ENCODE measurements at regions not wholly inside any gene's neighbourhood (a gene's known extent, or its start where the extent isn't known, plus 50 kb on each side); places are given as distances from the start of the nearest gene placed in this dataset.
"Not testable (repeated sequence)": the region's sequence is repeated elsewhere in the genome, so short reads cannot be mapped to it uniquely, and the experiment has no call there.

DNA sequence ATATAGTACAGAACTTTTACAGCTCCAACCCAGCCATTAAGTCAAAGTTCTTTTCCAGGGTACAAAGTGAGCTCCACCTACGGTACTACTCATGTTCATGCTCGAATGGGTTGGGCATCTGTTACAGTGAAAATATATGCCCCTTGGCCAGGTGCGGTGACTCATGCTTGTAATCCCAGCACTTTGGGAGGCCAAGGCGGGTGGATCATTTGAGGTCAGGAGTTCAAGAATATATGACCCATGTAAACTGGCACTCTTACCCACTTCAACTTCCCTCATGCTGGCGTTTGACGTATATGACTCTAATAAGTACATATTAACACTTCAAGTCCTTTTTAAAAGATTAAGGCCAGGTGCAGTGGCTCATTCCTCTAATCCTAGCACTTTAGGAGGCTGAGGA, 71.3 kb upstream of the PKN2 start:
- DNase-seq (no peak), ATAC-seq (peak; percentile 89)
- no peaks in the 10 kb centered on the region for H3K9me3 ChIP-seq
- TF ChIP-seq, protein P1, sequence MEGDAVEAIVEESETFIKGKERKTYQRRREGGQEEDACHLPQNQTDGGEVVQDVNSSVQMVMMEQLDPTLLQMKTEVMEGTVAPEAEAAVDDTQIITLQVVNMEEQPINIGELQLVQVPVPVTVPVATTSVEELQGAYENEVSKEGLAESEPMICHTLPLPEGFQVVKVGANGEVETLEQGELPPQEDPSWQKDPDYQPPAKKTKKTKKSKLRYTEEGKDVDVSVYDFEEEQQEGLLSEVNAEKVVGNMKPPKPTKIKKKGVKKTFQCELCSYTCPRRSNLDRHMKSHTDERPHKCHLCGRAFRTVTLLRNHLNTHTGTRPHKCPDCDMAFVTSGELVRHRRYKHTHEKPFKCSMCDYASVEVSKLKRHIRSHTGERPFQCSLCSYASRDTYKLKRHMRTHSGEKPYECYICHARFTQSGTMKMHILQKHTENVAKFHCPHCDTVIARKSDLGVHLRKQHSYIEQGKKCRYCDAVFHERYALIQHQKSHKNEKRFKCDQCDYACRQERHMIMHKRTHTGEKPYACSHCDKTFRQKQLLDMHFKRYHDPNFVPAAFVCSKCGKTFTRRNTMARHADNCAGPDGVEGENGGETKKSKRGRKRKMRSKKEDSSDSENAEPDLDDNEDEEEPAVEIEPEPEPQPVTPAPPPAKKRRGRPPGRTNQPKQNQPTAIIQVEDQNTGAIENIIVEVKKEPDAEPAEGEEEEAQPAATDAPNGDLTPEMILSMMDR (IDR thresholded peaks at IDR 0.05), result no peak
- H3K36me3 ChIP-seq, result no peaks in the 10 kb centered on the region
- intact Hi-C loops (cut with DNase I), result no loop called here
- no peaks in the 10 kb centered on the region for H3K4me1 ChIP-seq
- no peak overlapping the region for H3K4me3 ChIP-seq
- no peaks in the 10 kb centered on the region for H3K27me3 ChIP-seq (ENCODE audit: low read depth)
- no peak overlapping the region for H3K27ac ChIP-seq

GRCh38 chr1:88618331-88618730, 65.7 kb upstream of the PKN2 start:
- Histone ChIP-seq H3K4me3 (no peak overlapping the region), H3K4me1 (no peaks in the 10 kb centered on the region), H3K27ac (no peak overlapping the region), H3K9me3 (peaks cover 12% of the 10 kb centered on the region), H3K36me3 (no peaks in the 10 kb centered on the region), H3K27me3 (ENCODE audit: low read depth) (no peaks in the 10 kb centered on the region)
- TF ChIP-seq, protein P1 (IDR thresholded peaks at IDR 0.05), result no peak
- ATAC-seq (no peak), DNase-seq (no peak)
- intact Hi-C loops (cut with DNase I), result no loop called here

GRCh38 chr1:88623101-88623500, 61.0 kb upstream of the PKN2 start:
- DNase-seq; H3K4me1 ChIP-seq; H3K4me3 ChIP-seq; H3K27ac ChIP-seq; H3K27me3 ChIP-seq (ENCODE audit: low read depth); H3K9me3 ChIP-seq; ATAC-seq; H3K36me3 ChIP-seq; intact Hi-C loops (cut with DNase I): not testable (repeated sequence)
